NCI-H1436 treated with DMSO at 0.1 percent for 48 hours (cell line): ENCODE measurements at regions not wholly inside any gene's neighbourhood (a gene's known extent, or its start where the extent isn't known, plus 50 kb on each side); places are given as distances from the start of the nearest gene placed in this dataset.

Source experiments
- DNase-seq: peaks from one replicate; lab custom pipeline; 2025; lab: John Stamatoyannopoulos, UW

GRCh38 chr5:125604104-125604503 is 819.1 kb upstream of the GRAMD2B start:
- no peak for DNase-seq

GRCh38 chr5:125607018-125607417 is 816.2 kb upstream of the GRAMD2B start:
- DNase-seq = no peak

GRCh38 chr5:125609011-125609410 is 814.2 kb upstream of the GRAMD2B start:
- no peak for DNase-seq

GRCh38 chr5:125610892-125611291 is 812.3 kb upstream of the GRAMD2B start:
- no peak for DNase-seq

- DNase-seq = no peak
Observed at GRCh38 chr5:125611541-125611940, 811.7 kb upstream of the GRAMD2B start.

GRCh38 chr5:125612181-125612721 is 811.0 kb upstream of the GRAMD2B start:
- no peak for DNase-seq

- DNase-seq = no peak
Observed at GRCh38 chr5:125612776-125613175, 810.4 kb upstream of the GRAMD2B start.

GRCh38 chr5:125630237-125630636 is 793.0 kb upstream of the GRAMD2B start:
- no peak for DNase-seq

GRCh38 chr5:125633523-125633922 is 789.7 kb upstream of the GRAMD2B start:
- no peak for DNase-seq

GRCh38 chr5:125634216-125634835 is 788.9 kb upstream of the GRAMD2B start:
- DNase-seq = peak; percentile 72

- DNase-seq = no peak
Observed at GRCh38 chr5:125639858-125640257, 783.4 kb upstream of the GRAMD2B start.

GRCh38 chr5:125652761-125653160 is 770.4 kb upstream of the GRAMD2B start:
- no peak for DNase-seq

GRCh38 chr5:125654392-125654791 is 768.8 kb upstream of the GRAMD2B start:
- no peak for DNase-seq

- DNase-seq = no peak
Observed at GRCh38 chr5:125655156-125655555, 768.1 kb upstream of the GRAMD2B start.

- DNase-seq = peak; percentile 55
Observed at GRCh38 chr5:125657936-125658335, 765.3 kb upstream of the GRAMD2B start.

GRCh38 chr5:125659316-125660023 is 763.7 kb upstream of the GRAMD2B start:
- DNase-seq = no peak

- DNase-seq = no peak
Observed at GRCh38 chr5:125660231-125660895, 762.8 kb upstream of the GRAMD2B start.

GRCh38 chr5:125661584-125661983 is 761.6 kb upstream of the GRAMD2B start:
- no peak for DNase-seq

- peak; percentile 37 for DNase-seq
Observed at GRCh38 chr5:125668884-125669283, 754.3 kb upstream of the GRAMD2B start.

- no peak for DNase-seq
Observed at GRCh38 chr5:125673359-125673950, 749.8 kb upstream of the GRAMD2B start.

GRCh38 chr5:125679522-125679921 is 743.7 kb upstream of the GRAMD2B start:
- DNase-seq = no peak

GRCh38 chr5:125683669-125684068 is 739.5 kb upstream of the GRAMD2B start:
- no peak for DNase-seq

GRCh38 chr5:125685771-125686170 is 737.4 kb upstream of the GRAMD2B start:
- DNase-seq = no peak
